HEK293T (cell line): ENCODE measurements at regions not wholly inside any gene's neighbourhood (a gene's known extent, or its start where the extent isn't known, plus 50 kb on each side); places are given as distances from the start of the nearest gene placed in this dataset.

ENCODE experiments used
- BHLHE40 ChIP-seq: fragments of 450-650 bp; IDR thresholded peaks from 2 replicates; pipeline ENCODE4 v1.6.1; 2016; ENCODE audit warnings: mild to moderate bottlenecking, moderate library complexity, borderline replicate concordance
- HDGF ChIP-seq: fragments of 450-650 bp; IDR thresholded peaks from 2 replicates; pipeline ENCODE4 v1.6.1; 2017; ENCODE audit warnings: antibody characterized with exemption, borderline replicate concordance
- L3MBTL2 ChIP-seq: fragments of 450-650 bp; conservative IDR thresholded peaks from 2 replicates; pipeline ENCODE4 v1.6.1; 2016; ENCODE audit warnings: mild to moderate bottlenecking
- LEF1 ChIP-seq: fragments of 450-650 bp; IDR thresholded peaks from 2 replicates; pipeline ENCODE4 v1.6.1; 2017; ENCODE audit warnings: mild to moderate bottlenecking, borderline replicate concordance
- SP1 ChIP-seq: fragments of 450-650 bp; IDR thresholded peaks from 2 replicates; pipeline ENCODE4 v1.6.1; 2017
- SUZ12 ChIP-seq: fragments of 450-650 bp; IDR thresholded peaks from 2 replicates; pipeline ENCODE4 v1.6.1; 2016; ENCODE audit warnings: mild to moderate bottlenecking

DNA sequence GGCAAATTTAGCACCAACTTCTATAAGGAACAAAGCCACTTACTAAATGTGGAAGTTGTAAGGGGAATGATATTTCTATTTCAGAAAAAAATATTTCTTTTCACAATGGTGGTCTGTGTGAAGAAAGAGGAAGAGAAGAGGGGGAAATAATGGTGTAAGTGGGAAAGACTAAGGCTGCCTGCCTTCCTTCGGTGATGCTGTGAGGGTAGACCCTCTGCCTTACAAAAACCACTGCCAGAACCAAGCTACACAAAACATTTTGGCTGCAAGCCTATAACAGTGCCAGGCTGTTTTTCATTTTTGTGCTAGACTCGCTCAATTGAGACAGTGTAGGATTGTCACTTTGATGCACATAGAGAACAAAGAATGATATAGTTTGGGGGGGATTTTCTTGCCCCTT lies 286.6 kb downstream of the ZEB2 start:
- TF ChIP-seq SP1 (no peak), LEF1 (no peak), L3MBTL2 (no peak), HDGF (no peak), SUZ12 (no peak), BHLHE40 (no peak)
